ENCODE measurements at regions not wholly inside any gene's neighbourhood (a gene's known extent, or its start where the extent isn't known, plus 50 kb on each side); places are given as distances from the start of the nearest gene placed in this dataset.
A peak's percentile ranks its signal among the peaks of the same experiment; 100 is the strongest.

GRCh38 chr16:86775511-86775921 is 197.2 kb downstream of the FOXL1 start:
- no peak overlapping the region for H3K4me3 ChIP-seq

GRCh38 chr16:86777381-86777946 is 199.1 kb downstream of the FOXL1 start:
- peak overlapping the region in 1 of 2 donors; percentile 9 for H3K27ac ChIP-seq
- no peak for TF ChIP-seq CTCF (IDR thresholded peaks at IDR 0.05)
- no peak overlapping the region for H3K4me3 ChIP-seq
- DNase-seq (ENCODE audit: low spot score): no peak

More at GRCh38 chr16:86775511-86775921, 197.2 kb downstream of the FOXL1 start:
- TF ChIP-seq CTCF (IDR thresholded peaks at IDR 0.05): no peak
- no peak overlapping the region for H3K27ac ChIP-seq
- DNase-seq (ENCODE audit: low spot score): no peak

- no peak overlapping the region for H3K4me3 ChIP-seq
- no peak for DNase-seq (ENCODE audit: low spot score)
- TF ChIP-seq CTCF (IDR thresholded peaks at IDR 0.05): no peak
- H3K27ac ChIP-seq: peak overlapping the region in 1 of 2 donors; percentile 9
Measured at GRCh38 chr16:86778108-86778745, 199.9 kb downstream of the FOXL1 start.

GRCh38 chr16:86778978-86779377 is 200.6 kb downstream of the FOXL1 start:
- no peak for DNase-seq (ENCODE audit: low spot score)
- no peak for TF ChIP-seq CTCF (IDR thresholded peaks at IDR 0.05)
- H3K4me3 ChIP-seq: no peak overlapping the region
- H3K27ac ChIP-seq: no peak overlapping the region

- Histone ChIP-seq H3K27ac (no peak overlapping the region), H3K4me3 (no peak overlapping the region)
- no peak for TF ChIP-seq CTCF (IDR thresholded peaks at IDR 0.05)
- no peak for DNase-seq (ENCODE audit: low spot score)
Measured at GRCh38 chr16:86781046-86781445, 202.7 kb downstream of the FOXL1 start.

GRCh38 chr16:86783636-86784626 is 205.6 kb downstream of the FOXL1 start:
- Histone ChIP-seq H3K27ac (peak overlapping the region in 1 of 2 donors; percentile 34), H3K4me3 (no peak overlapping the region)
- no peak for TF ChIP-seq CTCF (IDR thresholded peaks at IDR 0.05)
- DNase-seq (ENCODE audit: low spot score): peak; percentile 83

Data from coronary artery (tissue), 2 donors.